Inflammatory macrophage treated with lipopolysaccharide for 4 hours (primary cell): ENCODE measurements at regions not wholly inside any gene's neighbourhood (a gene's known extent, or its start where the extent isn't known, plus 50 kb on each side); places are given as distances from the start of the nearest gene placed in this dataset.

Experiments
- DNase-seq: peaks from one replicate; pipeline ENCODE4 v3.0.0-alpha.2; 2020

DNA sequence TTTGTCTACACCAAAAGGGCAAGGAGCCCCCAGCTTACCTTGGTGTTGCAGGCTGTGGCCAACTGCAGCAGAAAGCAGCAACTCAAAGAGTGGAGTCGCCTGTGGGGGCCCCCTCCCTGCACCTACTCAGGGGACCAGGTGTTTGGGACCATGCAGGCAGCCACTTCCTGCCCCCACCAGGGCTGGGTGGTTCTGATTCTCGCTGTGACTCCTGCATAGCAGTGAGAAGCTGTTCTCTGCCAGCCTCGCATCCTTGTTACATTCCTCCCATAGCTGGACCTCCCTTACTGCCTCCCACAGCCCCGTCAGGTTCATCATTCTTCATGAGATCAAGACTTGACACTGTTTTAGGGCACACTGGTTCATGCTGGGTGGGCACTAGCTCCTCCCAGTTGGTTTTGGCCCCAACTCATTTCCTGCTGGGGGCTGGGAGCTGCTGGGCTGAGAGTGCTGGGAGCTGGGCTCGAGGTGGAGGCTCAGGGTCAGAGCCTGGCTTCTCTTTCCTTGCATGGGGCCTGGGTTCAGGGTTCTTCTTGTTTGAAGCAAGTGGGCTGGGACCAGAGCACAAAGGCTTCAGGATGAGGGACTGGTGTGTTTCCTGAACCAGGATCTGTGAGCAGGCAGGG, 146.9 kb upstream of the C1orf174 start:
- no peak for DNase-seq

- DNase-seq, result no peak
Measured at GRCh38 chr1:4047666-4048065, 147.6 kb upstream of the C1orf174 start.

- DNase-seq, result no peak
Measured at GRCh38 chr1:4048076-4048475, 148.0 kb upstream of the C1orf174 start.

- DNase-seq, result no peak
Measured at GRCh38 chr1:4048921-4049320, 148.8 kb upstream of the C1orf174 start.

- DNase-seq, result no peak
Measured at GRCh38 chr1:4050998-4051397, 150.9 kb upstream of the C1orf174 start.

GRCh38 chr1:4052657-4053056, 152.6 kb upstream of the C1orf174 start:
- DNase-seq, result no peak

- DNase-seq, result no peak
Measured at GRCh38 chr1:4053160-4053748, 153.2 kb upstream of the C1orf174 start.

- no peak for DNase-seq
Measured at GRCh38 chr1:4053774-4054173, 153.7 kb upstream of the C1orf174 start.

- DNase-seq, result no peak
Measured at GRCh38 chr1:4055294-4055967, 155.4 kb upstream of the C1orf174 start.

DNA sequence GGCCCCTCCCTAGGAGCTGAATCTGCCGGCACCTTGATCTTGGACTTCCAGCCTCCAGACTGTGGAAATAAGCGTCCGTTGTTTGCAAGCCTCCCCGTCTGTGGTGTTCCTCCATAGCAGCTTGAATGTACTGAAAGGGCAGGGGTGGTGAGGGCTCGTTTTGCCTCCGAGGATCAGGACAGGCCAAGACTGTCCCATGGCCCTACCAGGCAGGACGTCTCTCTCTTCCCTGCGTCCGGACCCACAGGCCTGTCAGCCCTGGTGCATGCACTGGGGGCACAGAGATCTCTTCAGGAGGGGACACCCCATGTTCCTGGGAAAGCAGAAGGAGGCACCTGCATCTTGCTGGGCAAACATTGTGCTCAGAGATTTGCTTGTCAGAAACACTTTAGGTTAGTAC, 156.3 kb upstream of the C1orf174 start:
- DNase-seq, result no peak

DNA sequence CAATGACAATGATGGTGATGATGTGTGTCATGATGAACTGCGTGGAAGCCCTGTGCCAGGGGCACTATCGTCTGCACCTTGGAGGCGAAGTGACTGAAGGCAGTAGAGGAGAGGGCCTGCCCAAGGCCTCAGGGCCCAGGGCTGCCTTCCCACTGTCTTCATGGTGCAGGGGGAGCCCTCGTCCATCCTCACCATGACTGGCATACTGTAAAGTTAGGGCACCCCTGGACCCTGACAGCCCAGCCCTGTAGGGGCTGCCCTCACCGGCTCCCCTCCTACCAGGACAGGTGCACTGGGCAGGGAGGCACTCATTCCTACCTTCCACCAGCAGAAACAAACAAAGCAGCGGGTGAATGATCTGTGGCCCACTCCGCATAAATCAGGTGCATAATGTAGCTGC, 156.9 kb upstream of the C1orf174 start:
- DNase-seq, result no peak

DNA sequence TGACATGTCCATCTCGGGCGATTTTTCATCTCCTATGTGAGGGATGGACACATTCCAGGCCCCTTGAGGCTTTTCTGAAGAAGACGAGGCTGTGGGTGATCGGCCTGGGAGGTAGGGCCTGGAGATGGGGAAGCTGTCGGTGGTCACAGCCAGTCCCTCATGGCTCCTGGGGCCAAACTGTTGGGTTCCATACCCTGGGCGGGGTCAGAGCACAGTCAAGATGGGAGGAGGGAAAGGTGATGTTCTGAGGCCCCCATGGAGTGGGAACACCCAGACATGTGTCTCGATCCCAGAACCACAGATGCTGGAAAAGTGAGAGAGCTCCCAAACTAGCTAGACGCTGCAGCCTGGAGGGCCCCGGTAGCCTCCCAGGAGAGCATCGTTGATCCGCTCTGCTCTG, 157.5 kb upstream of the C1orf174 start:
- no peak for DNase-seq

GRCh38 chr1:4058122-4058521, 158.1 kb upstream of the C1orf174 start:
- no peak for DNase-seq

GRCh38 chr1:4058706-4059105, 158.6 kb upstream of the C1orf174 start:
- no peak for DNase-seq

- no peak for DNase-seq
Measured at GRCh38 chr1:4059270-4059669, 159.2 kb upstream of the C1orf174 start.

- no peak for DNase-seq
Measured at GRCh38 chr1:4060850-4061249, 160.8 kb upstream of the C1orf174 start.

DNA sequence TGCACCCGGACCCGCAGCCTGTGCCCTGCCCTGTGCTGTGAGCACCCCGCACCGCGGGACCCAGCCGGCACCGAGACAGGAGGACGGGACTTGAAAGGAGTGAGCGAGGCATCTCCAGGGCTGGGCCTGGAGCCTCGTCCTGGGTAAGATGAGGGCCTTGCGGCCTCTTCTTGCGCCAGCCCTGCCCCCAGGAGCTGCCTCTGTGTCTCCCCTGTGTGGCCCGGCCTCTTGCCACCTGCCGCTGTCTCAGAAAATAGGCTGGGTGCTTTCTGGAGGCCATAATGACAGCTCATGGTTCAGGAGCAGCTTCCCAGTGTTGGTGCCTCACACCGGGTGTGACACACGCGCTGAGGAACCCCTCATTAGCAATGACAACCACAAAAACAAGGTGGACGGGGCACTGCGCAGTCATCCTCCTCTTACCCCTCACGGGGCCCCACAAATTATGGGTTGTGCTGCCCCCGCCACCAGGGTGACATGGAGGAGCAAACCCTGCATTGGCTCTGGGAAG, 161.5 kb upstream of the C1orf174 start:
- DNase-seq, result no peak

GRCh38 chr1:4062041-4062440, 162.0 kb upstream of the C1orf174 start:
- DNase-seq, result no peak

DNA sequence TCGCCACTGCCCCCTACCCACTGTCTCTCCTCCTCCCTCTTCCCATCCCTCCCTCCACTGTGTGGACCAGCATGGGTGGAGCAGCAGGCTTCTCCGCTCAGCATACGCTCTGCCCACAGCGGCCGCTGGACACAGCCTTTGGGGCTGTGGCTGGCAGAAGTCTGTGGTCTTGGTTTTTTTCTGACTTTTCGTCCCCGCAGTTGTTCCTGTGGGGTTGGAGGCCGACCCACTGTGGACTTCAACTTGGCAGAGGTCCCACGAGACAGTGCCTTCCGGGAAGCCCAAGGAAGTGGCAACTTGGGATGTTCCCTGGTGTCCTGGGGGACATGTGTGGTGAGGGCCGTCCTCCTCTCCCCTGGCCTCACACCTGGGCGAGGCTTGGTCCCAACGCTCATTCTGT, 162.5 kb upstream of the C1orf174 start:
- no peak for DNase-seq

GRCh38 chr1:4062992-4063391, 162.9 kb upstream of the C1orf174 start:
- no peak for DNase-seq

GRCh38 chr1:4063516-4063915, 163.4 kb upstream of the C1orf174 start:
- no peak for DNase-seq

DNA sequence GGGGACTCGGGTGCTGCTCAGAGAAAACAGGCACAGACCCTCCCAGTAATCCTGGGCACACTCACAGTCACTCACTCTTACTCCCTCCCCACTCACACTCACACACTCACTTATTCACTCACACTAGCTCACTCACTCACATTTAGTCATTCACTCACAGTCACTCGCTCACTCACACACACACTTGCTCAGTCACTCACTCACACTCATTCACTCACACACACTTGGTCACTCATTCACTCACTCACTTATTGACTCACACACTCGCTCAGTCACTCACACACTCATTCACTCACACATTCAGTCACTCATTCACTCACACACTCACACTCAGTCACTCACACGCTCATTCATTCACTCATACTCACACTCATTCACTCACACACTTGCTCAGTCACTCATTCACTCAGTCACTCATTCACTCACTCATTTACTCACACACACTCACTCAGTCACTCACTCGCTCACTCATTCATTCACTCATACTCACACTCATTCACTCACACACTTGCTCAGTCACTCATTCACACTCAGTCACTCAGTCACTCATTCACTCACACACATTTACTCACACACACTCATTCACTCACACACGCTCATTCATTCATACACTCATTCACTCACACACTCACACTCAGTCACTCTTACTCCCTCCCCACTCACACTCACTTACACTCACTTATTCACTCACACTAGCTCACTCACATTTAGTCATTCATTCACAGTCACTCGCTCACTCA, 164.2 kb upstream of the C1orf174 start:
- DNase-seq, result no peak

- DNase-seq, result no peak
Measured at GRCh38 chr1:4066860-4067599, 167.0 kb upstream of the C1orf174 start.
